H9 (cell line): ENCODE measurements at regions not wholly inside any gene's neighbourhood (a gene's known extent, or its start where the extent isn't known, plus 50 kb on each side); places are given as distances from the start of the nearest gene placed in this dataset.

Source experiments
- DNase-seq: peaks from one replicate; pipeline ENCODE4 v3.0.0-alpha.2; 2017
- H2AFZ ChIP-seq: one replicate; pipeline ENCODE4 v1.6.1; 2013; ENCODE audit warnings: mild to moderate bottlenecking, low read length, control low read depth, moderate library complexity
- H2AK5ac ChIP-seq: 2 replicates; pipeline ENCODE4 v1.6.1; 2013; ENCODE audit warnings: low read length, control low read depth, mixed read lengths; ENCODE audit not compliant: insufficient read length
- H2BK120ac ChIP-seq: one replicate; pipeline ENCODE4 v1.6.1; 2013; ENCODE audit warnings: low read depth, mild to moderate bottlenecking, low read length, control low read depth, inconsistent platforms; ENCODE audit not compliant: poor library complexity, severe bottlenecking
- H2BK12ac ChIP-seq: 2 replicates; pipeline ENCODE4 v1.6.1; 2013; ENCODE audit warnings: low read length, control low read depth, mixed read lengths, low read depth; ENCODE audit not compliant: insufficient read length
- H2BK15ac ChIP-seq: 2 replicates; pipeline ENCODE4 v1.6.1; 2013; ENCODE audit warnings: low read depth, low read length, control low read depth
- H2BK20ac ChIP-seq: one replicate; pipeline ENCODE4 v1.6.1; 2013; ENCODE audit warnings: low read depth, mild to moderate bottlenecking, low read length, control low read depth, inconsistent platforms; ENCODE audit not compliant: poor library complexity, severe bottlenecking
- H2BK5ac ChIP-seq: 2 replicates; pipeline ENCODE4 v1.6.1; 2013; ENCODE audit warnings: low read length, control low read depth, mixed read lengths; ENCODE audit not compliant: insufficient read length
- H3K14ac ChIP-seq: 2 replicates; pipeline ENCODE4 v1.6.1; 2013; ENCODE audit warnings: low read length, control low read depth; ENCODE audit not compliant: insufficient read depth
- H3K18ac ChIP-seq: 2 replicates; pipeline ENCODE4 v1.6.1; 2013; ENCODE audit warnings: low read depth, mild to moderate bottlenecking, mixed read lengths, low read length, control low read depth; ENCODE audit not compliant: insufficient read length
- H3K23ac ChIP-seq: 2 replicates; pipeline ENCODE4 v1.6.1; 2013; ENCODE audit warnings: low read length, control low read depth, mixed read lengths, low read depth; ENCODE audit not compliant: insufficient read length
- H3K23me2 ChIP-seq: 2 replicates; pipeline ENCODE4 v1.6.1; 2013; ENCODE audit warnings: low read depth, mild to moderate bottlenecking, mixed read lengths, low read length, control low read depth; ENCODE audit not compliant: insufficient read length, poor library complexity, severe bottlenecking
- H3K27ac ChIP-seq: 2 replicates; pipeline ENCODE4 v1.5.1; 2013; ENCODE audit warnings: low read length, control low read depth, mixed read lengths, low read depth; ENCODE audit not compliant: insufficient read length
- H3K27me3 ChIP-seq: 2 replicates; pipeline ENCODE4 v1.6.1; 2013; ENCODE audit warnings: low read length, control low read depth, inconsistent platforms; ENCODE audit not compliant: insufficient read depth
- H3K4ac ChIP-seq: 2 replicates; pipeline ENCODE4 v1.6.1; 2013; ENCODE audit warnings: low read depth, mild to moderate bottlenecking, control low read depth, inconsistent platforms, low read length, moderate library complexity
- H3K4me1 ChIP-seq: 2 replicates; pipeline ENCODE4 v1.6.1; 2013; ENCODE audit warnings: low read length, control low read depth, inconsistent platforms; ENCODE audit not compliant: insufficient read depth
- H3K4me2 ChIP-seq: 2 replicates; pipeline ENCODE4 v1.6.1; 2013; ENCODE audit warnings: low read length, control low read depth, mixed read lengths; ENCODE audit not compliant: insufficient read length, insufficient read depth
- H3K56ac ChIP-seq: 2 replicates; pipeline ENCODE4 v1.6.1; 2013; ENCODE audit warnings: low read depth, mild to moderate bottlenecking, mixed read lengths, low read length, control low read depth; ENCODE audit not compliant: insufficient read length
- H3K79me1 ChIP-seq: 2 replicates; pipeline ENCODE4 v1.6.1; 2013; ENCODE audit warnings: low read depth, mild to moderate bottlenecking, moderate library complexity, low read length, control low read depth, inconsistent platforms; ENCODE audit not compliant: insufficient read depth, poor library complexity, severe bottlenecking
- H3K79me2 ChIP-seq: 2 replicates; pipeline ENCODE4 v1.6.1; 2013; ENCODE audit warnings: low read length, control low read depth, inconsistent platforms; ENCODE audit not compliant: insufficient read depth
- H3K9ac ChIP-seq: 2 replicates; pipeline ENCODE4 v1.6.1; 2013; ENCODE audit warnings: low read length, control low read depth, mixed read lengths; ENCODE audit not compliant: insufficient read length; ENCODE audit errors: extremely low read depth
- H3K9me3 ChIP-seq: one replicate; pipeline ENCODE4 v1.6.1; 2013; ENCODE audit warnings: low read depth, low read length, inconsistent platforms; ENCODE audit not compliant: control insufficient read depth
- H3T11ph ChIP-seq: one replicate; pipeline ENCODE4 v1.6.1; 2013; ENCODE audit warnings: mild to moderate bottlenecking, low read length, control low read depth, inconsistent platforms
- H4K20me1 ChIP-seq: one replicate; pipeline ENCODE4 v1.6.1; 2013; ENCODE audit not compliant: control insufficient read depth, insufficient read length, insufficient read depth
- H4K5ac ChIP-seq: 2 replicates; pipeline ENCODE4 v1.6.1; 2013; ENCODE audit warnings: low read depth, mild to moderate bottlenecking, mixed read lengths, low read length, control low read depth; ENCODE audit not compliant: insufficient read length
- H4K8ac ChIP-seq: replicated peaks from 2 replicates; pipeline ENCODE4 v1.6.1; 2013; ENCODE audit warnings: low read length, control low read depth, mixed read lengths, low read depth; ENCODE audit not compliant: insufficient read length
- H4K91ac ChIP-seq: 2 replicates; pipeline ENCODE4 v1.6.1; 2013; ENCODE audit warnings: low read depth, mild to moderate bottlenecking, moderate library complexity, mixed read lengths, low read length, control low read depth; ENCODE audit not compliant: insufficient read length
- H3K27ac Mint-ChIP-seq, 3 experiments: 2 replicates in 2 of 3; 3 replicates in 1 of 3; pipeline ENCODE4 v1.8.0; 2020 to 2021; ENCODE audit warnings: mixed read lengths in 3 of 3, mild to moderate bottlenecking in 1 of 3, moderate library complexity in 1 of 3
- H3K27me3 Mint-ChIP-seq: 2 replicates; pipeline ENCODE4 v1.8.0; 2021; ENCODE audit warnings: low read depth, mild to moderate bottlenecking, moderate library complexity, mixed read lengths
- H3K36me3 Mint-ChIP-seq, 3 experiments: 2 replicates in 2 of 3; 3 replicates in 1 of 3; pipeline ENCODE4 v1.8.0; 2020 to 2021; ENCODE audit warnings: low read depth in 3 of 3, mixed read lengths in 3 of 3; ENCODE audit not compliant: insufficient read depth in 1 of 3
- H3K4me1 Mint-ChIP-seq, 2 experiments: 2 replicates each; pipeline ENCODE4 v1.8.0; 2020; ENCODE audit warnings: mixed read lengths in 2 of 2
- H3K4me3 Mint-ChIP-seq, 2 experiments: 2 replicates in 1 of 2; 3 replicates in 1 of 2; pipeline ENCODE4 v1.8.0; 2020 to 2021; ENCODE audit warnings: mild to moderate bottlenecking in 2 of 2, mixed read lengths in 2 of 2, moderate library complexity in 1 of 2
- H3K9me3 Mint-ChIP-seq, 2 experiments: 2 replicates in 1 of 2; 3 replicates in 1 of 2; pipeline ENCODE4 v1.8.0; 2020; ENCODE audit warnings: mild to moderate bottlenecking in 2 of 2, mixed read lengths in 2 of 2, moderate library complexity in 1 of 2
- CTCF ChIP-seq: fragments of 200-600 bp; sonication (generic); conservative IDR thresholded peaks from 3 replicates; pipeline ENCODE4 v1.8.0; 2021; ENCODE audit warnings: antibody characterized with exemption, mild to moderate bottlenecking
- WGBS: extraction: QIAGEN DNeasy Blood & Tissue Kit; methylation state at CpG from one replicate; pipeline ENCODE4 v1.1.7; 2013; ENCODE audit warnings: missing lambda C conversion rate, low lambda C conversion rate, mixed read lengths; ENCODE audit not compliant: insufficient read length; ENCODE audit errors: extremely low coverage; 5-methylcytosine and 5-hydroxymethylcytosine counted together

GRCh38 chr9:73039271-73040263 lies 86.7 kb upstream of the ALDH1A1 start:
- no CpG with 5 or more reads among the region's 3 CpGs for WGBS
- no peak overlapping the region for H2AFZ ChIP-seq
- H4K91ac ChIP-seq: no peak overlapping the region

More at GRCh38 chr9:73039271-73040263, 86.7 kb upstream of the ALDH1A1 start:
- H3K4me2 ChIP-seq: no peak overlapping the region
- no peak overlapping the region for H3K18ac ChIP-seq
- no peak overlapping the region for H3K4ac ChIP-seq
- H3K23me2 ChIP-seq: no peaks in the 10 kb centered on the region
- no peaks in the 10 kb centered on the region for H3K4me1 ChIP-seq
- no peaks in the 10 kb centered on the region for H3K9me3 ChIP-seq
- H3K56ac ChIP-seq: no peak overlapping the region
- H2AK5ac ChIP-seq: no peak overlapping the region
- H4K20me1 ChIP-seq: no peaks in the 10 kb centered on the region
- Mint-ChIP-seq H3K27ac (0 out of 7 replicates have a peak overlapping the region, but pooled peaks of 1 of the 3 experiments have one; percentile 45), H3K27me3 (no peaks in the 10 kb centered on the region), H3K4me1 (peaks cover 9 to 14% of the 10 kb centered on the region in 2 experiments), H3K4me3 (no peak overlapping the region), H3K9me3 (no peaks in the 10 kb centered on the region), H3K36me3 (no peaks in the 10 kb centered on the region)
- no peak overlapping the region for H3K27ac ChIP-seq
- no peak overlapping the region for H3T11ph ChIP-seq
- DNase-seq: no peak
- no peak overlapping the region for H2BK12ac ChIP-seq
- no peak for TF ChIP-seq CTCF
- no peak overlapping the region for H2BK20ac ChIP-seq
- H3K14ac ChIP-seq: no peak overlapping the region
- no peak overlapping the region for H2BK120ac ChIP-seq
- H4K8ac ChIP-seq: no peak overlapping the region
- no peaks in the 10 kb centered on the region for H3K79me2 ChIP-seq
- no peak overlapping the region; the same call in 1 of the 2 replicates for H2BK15ac ChIP-seq
- H3K23ac ChIP-seq: no peak overlapping the region
- H2BK5ac ChIP-seq: no peak overlapping the region
- no peaks in the 10 kb centered on the region for H3K79me1 ChIP-seq
- no peak overlapping the region for H3K9ac ChIP-seq
- H3K27me3 ChIP-seq: no peaks in the 10 kb centered on the region
- no peak overlapping the region for H4K5ac ChIP-seq
